Stimulated activated naive CD4-positive, alpha-beta T cell treated with Interleukin-2 at 50 U/mL for 16 hours (primary cell): ENCODE measurements at regions not wholly inside any gene's neighbourhood (a gene's known extent, or its start where the extent isn't known, plus 50 kb on each side); places are given as distances from the start of the nearest gene placed in this dataset.
"Not testable (repeated sequence)": the region's sequence is repeated elsewhere in the genome, so short reads cannot be mapped to it uniquely, and the experiment has no call there.

ENCODE experiments used
- DNase-seq: peaks from one replicate; lab custom pipeline; 2025; lab: John Stamatoyannopoulos, UW

DNA sequence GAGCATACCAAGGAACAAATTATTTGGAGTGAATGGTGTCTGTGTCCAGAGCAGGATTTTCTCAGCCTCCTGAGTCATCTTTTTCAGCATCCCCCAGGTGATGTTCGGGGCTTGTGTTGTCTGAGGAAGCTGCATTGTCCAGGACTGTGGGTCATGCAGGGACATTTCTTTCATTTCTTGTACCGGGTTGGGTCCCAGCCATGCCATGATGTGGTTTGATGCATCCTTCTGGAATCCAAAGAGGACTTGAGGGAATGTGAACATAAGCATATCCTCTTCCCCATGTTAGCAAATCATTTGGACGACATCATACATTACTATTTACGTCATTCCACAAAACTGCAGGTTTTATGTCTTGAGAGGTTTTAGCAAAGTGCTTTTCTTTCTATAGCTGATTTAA, 797.8 kb downstream of the CCDC85A start:
- no peak for DNase-seq

DNA sequence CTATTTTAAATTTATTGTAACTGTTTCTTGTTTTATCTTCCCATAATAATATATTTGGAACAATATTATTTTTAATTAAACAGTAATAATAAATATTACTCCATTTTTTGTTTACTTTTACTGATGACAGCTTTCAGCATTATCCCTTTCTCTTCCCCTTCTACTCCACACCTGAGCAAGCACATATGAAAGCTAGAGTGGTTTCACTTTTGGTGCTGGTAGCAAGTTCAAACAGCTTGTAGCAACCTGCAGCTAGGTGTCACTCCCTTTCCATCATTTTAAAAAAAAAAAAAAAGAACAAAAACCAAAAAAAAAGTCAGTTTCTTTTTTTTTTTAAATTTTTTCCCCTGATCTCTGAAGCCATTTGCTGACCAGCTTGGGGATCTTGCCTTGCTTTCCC, 801.8 kb downstream of the CCDC85A start:
- DNase-seq, result no peak

DNA sequence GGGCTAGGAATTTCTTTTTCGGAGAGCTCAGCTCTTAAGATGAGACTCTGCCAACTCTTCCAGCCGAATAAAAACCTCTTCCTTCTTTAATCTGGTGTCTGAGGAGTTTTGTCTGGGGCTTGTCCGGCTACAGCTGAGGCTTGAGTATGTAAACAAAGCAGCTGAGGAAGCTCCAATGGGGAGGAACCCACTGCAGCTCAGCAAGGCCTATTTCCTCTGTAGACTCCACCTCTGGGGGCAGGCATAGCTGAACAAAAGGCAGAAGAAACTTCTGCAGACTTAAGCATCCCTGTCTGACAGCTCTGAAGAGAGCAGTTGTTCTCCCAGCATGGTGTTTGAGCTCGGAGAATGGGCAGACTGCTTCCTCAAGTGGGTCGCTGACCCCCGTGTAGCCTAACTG, 838.7 kb downstream of the CCDC85A start:
- DNase-seq, result no peak

DNA sequence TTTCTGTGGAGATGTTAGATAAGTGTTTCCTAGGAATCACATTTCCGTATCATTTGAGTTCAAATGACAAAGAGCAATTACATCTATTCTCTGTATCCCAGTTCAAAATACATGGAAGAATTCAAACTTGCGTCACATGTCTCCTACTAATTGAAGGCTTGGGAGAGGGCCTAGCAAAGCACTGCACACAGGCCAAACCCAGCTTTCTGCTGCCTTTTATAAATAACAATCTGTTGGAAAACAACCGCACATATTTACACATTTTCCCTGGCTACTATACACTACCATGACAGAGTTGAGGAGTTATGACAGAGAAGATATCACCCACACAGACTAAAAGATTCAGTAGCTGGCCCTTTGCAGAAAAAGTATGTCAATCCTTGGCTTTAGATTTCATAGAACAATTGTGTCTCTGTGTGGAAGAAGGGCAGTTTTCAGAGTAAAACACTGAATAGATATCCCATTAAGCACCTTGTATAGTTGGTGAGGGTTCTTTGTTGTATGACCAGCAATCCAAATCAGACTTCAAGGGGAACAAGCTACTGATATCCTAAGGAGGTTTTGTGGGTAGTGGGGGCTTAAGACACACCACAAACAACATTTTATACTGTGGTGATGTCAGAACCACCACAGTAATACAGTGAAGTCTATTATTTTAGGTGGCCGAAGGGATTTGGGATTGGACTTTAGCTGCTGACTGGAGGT, 861.3 kb downstream of the CCDC85A start:
- no peak for DNase-seq

DNA sequence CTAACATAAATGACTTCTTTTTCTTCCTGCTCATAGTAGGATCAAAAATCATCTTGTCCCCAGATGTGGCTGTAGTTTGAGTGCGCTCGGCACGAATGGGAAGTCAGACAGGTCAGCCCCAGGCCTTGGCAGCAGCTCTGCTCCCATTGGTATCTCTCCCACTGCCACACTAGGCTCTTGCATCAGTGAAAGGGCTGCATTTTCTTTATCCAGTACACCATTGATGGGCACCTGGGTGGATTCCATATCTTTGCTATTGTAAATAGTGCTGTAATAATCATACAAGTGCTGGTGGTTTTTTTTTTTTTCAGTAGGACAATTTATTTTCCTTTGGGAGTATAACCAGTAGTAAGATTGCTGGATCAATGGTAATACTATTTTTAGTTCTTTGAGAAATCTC, 865.5 kb downstream of the CCDC85A start:
- DNase-seq, result no peak

DNA sequence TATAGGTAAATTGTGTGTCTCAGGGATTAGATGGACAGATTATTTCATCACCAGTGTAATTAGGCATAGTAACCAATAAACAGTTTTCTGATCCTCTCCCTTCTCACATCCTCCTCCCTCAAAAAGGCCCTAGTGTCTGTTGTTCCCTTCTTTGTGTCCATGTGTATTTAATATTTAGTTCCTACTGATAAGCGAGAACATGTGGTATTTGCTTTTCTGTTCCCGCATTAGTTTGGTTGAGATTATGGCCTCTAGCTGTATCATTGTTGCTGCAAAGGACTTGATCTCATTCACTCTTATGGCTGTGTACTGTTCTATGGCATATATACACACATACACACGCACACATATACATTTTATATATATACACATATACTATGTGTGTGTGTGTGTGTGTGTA, 866.2 kb downstream of the CCDC85A start:
- DNase-seq, result no peak

DNA sequence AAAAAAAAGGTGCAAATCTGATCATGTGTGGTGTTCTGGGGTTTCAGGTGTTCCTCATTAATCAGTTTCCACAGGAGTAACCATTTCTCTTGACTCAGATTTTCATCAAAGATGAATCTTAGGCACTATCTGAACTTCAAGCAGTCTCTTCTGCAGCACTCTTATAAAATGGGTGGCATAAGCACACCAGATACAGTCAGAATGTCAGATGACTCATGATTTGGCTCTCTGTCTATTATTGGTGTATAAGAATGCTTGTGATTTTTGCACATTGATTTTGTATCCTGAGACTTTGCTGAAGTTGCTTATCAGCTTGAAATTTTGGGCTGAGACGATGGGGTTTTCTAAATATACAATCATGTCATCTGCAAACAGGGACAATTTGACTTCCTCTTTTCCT, 882.5 kb downstream of the CCDC85A start:
- not testable (repeated sequence) for DNase-seq

DNA sequence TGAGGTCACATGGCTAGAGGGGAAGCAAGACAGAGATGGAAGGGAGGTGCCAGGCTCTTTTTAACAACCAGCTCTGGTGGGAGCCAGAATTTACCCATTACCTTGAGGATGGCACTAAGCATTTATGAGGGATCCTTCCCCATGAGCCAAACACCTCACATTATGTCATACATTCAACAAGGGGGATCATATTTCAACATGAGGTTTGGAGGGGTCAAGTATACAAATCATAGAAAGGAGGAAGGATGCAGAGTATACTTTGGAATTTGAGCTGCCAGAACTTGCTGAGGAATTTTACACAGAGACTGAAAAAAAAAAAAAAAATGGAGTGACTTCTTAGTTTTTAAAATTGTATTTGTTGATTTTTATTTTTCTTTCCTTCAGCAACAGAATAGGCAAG, 891.4 kb downstream of the CCDC85A start:
- no peak for DNase-seq

DNA sequence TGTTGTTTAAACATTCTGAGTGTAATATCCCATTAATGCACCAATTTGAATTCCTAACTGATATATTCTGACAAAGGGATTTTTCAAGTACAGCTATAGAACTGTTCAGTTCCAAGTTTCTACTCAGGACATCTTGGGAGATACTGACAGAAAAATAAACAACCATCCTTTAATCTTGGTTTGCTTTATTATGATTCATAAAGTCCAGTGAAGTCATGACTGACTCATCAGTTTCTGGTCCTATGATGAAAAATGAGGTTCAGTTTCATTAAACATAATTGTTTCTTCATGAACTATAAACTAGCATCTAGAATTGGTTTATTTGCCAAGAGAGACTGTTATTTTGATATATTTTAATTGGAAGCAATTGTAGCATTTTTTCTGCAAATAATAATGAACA, 896.2 kb downstream of the CCDC85A start:
- no peak for DNase-seq

DNA sequence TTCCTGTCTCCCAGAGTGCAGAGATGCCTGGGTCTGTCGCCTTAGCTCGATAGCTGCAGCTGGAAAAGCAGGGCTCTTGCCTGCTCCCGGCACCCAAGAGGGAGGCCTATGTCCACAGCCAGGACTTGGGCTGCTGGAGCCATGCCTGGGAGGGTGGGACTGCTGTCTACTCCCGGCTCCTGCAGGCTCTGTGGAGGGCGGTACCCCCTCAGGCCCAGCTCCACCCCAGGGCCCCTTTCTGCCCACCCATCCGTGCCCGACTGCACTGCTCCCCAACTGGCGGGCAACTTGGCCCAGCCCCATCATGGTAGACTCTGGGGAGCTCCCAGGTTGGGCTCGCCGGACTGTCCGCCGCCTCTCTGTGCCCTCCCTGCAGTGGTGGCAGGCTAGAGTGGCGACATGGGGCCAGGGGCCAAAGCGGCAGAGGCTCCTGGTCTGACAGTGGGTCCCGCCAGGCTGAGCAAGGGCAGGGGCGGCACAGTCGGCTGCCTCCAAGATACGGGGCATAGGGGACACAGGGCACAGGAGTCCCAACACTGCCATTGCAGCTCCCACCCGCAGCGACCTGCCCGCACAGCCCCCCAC, 901.0 kb downstream of the CCDC85A start:
- no peak for DNase-seq

DNA sequence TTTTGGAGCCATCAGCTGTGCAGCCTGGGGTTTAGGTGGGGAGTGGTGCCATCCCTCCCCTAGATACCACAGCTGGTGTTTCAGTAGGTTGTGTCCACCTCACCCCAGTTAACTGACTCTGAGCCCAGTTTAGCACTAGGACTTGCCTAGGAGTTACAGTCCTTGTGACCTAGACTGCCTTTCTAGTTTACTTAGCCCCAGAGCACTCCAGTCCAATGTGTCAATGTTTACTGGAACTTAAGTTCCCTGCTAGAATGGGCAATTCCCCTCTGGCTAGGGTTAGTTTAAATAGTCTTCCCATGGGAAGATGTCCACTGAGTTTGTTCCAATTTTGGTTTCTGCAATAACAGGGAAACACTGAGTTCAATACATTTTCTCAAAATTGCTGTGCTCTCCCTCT, 909.2 kb downstream of the CCDC85A start:
- no peak for DNase-seq

DNA sequence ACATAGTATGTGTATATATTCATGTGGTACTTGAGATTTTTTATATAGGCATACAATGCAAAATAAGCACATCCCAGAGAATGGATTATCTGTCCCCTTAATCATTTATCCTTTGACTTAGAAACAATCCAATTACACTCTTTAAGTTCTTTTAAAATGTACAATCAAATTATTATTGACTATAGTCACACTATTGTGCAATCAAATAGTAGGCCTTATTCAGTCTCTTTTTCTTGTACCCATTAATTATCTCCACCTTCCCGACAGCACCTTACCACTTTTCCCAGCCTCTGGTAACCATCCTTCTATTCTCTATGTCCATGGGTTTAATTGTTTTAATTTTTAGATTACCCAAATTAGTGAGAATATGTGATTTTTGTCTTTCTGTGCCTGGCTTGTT, 914.1 kb downstream of the CCDC85A start:
- DNase-seq, result no peak

DNA sequence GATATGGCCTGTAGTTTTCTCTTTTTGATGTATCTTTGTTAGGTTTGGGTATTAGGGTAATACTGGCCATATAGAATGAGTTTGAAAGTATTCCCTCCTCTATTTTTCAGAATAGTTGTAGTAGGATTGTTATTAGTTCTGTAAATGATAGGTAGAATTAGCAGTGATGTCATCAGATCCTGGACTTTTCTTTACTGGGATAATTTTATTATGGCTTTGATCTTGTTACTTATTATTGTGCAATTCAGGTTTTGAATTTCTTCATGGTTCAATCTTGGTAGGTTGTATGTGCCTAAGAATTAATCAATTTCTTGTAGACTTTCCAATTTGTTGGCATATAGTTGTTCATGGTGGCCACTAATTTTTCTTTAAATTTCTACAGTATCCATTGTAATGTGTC, 916.6 kb downstream of the CCDC85A start:
- no peak for DNase-seq

DNA sequence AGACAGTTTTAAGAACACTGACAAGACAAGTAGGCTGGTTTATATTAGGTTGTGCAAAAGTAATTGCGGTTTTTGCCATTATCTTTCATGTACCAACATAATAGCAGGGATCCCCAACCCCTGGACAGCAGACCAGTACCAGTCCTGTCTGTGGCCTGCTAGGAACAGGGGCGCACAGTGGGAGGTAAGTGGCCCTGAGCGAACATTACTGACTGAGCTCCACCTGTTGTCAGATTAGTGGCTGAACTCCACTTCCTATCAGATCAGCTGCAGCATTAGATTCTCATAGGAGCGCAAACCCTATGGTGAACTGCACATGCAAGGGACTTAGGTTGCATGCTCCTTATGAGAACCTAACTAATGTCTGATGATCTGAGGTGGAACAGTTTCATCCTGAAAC, 921.9 kb downstream of the CCDC85A start:
- no peak for DNase-seq

DNA sequence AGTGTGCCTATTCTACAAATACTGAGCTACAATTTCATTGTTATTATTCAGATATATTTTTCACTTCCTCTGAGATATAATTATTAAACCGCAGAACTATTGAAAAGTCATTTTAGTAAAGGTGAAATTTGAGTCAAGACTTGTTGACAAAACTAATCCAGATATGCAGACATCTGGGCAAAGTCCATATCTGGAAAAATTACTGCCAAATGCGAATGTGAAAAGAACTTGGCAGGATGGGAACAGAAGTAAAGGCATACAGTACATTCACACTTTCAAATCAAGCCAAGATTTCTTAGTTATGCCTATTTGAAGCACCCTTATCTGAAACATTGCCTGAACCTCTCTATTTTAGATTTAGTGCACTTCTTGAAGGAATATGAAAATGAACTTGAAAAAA, 923.6 kb downstream of the CCDC85A start:
- no peak for DNase-seq

DNA sequence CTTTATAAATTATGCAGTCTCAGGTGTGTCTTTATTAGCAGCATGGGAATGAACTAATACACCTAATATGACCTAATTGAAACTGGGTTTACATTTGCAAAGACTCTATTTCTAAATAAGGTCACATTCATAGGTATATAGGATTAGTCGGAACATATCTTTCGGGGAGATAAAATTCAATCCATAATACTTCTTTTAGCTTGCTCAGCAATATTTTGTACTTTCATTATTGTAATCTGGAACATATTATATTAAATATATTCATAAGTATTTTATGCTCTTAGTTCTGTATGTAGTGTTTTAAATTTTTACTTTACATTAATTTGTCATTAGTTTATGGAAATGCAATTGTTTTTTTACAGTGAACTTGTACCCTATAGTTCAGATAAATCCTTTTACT, 927.7 kb downstream of the CCDC85A start:
- DNase-seq, result no peak

DNA sequence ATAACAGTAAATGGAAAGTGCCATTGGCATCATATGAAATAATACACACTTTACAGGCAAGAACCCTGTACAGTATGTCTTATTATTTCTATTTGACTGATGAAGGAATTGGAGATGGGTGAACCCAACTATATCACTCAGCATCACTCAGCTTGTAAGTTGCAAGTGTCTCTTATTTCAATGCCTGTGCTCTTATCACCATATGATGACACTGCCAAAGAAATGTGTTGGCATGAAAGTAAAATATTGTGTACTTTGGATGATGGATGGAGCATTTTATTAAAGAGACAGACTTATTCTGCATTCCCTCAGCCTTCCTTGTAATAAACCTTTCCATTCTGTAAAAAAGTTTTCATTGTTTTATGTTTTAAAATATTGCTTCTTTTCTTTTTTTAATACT, 927.5 kb upstream of the VRK2 start:
- DNase-seq, result no peak

DNA sequence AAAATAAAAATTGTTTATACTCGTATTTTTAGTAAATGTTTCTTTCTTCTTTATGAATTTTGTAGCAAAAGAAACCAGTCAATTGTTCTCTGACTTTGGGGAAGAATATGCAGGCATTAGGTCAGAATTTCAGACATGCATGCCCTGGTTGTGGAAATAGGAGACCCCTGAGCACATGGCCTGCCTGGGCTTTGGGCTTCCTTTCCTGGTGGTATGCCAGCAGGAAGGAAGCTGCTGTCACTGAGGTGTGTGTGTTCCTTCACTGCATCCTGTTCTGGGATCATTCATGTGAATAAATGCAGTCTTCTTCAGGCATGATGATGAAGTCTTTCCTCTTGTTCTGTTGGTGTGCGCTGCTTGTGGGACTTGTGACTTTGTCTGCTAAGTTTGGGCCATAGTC, 920.2 kb upstream of the VRK2 start:
- DNase-seq, result no peak

DNA sequence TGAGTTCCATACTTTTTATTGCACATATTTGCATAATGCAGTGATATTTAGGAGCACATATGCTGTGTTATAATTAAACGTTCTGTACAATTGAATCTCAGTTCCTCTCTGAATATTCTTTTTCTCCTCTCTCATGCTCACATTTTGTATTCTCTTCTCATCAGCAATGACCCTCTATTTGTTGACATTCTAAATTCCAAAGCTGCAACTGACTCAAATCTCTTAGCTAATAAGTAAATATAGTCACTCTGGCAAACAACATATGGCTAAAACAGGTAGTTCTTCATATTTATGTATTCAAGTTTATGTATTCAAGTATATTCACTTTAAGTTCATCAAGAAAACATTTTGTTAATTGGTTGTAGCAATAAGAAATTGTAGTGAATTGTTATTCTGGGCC, 907.4 kb upstream of the VRK2 start:
- DNase-seq, result no peak

DNA sequence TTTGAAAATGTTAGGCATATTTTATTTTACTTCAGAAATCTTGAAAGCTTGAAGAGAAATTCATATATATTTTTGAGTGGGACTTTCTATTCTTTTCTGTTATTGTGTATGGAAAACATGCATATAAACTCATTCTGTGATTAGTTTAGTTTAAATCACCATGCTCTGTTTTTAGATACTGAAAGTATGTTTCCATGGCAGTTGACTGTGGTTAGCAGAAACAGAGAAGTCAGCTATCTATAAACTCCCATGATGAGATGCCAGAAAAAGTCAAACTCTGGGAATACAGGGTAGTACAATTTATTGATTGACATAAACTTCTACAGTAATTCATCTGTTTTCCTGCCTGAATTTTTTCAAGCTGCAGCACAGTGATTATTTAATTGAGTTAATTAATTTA, 905.3 kb upstream of the VRK2 start:
- DNase-seq, result no peak

DNA sequence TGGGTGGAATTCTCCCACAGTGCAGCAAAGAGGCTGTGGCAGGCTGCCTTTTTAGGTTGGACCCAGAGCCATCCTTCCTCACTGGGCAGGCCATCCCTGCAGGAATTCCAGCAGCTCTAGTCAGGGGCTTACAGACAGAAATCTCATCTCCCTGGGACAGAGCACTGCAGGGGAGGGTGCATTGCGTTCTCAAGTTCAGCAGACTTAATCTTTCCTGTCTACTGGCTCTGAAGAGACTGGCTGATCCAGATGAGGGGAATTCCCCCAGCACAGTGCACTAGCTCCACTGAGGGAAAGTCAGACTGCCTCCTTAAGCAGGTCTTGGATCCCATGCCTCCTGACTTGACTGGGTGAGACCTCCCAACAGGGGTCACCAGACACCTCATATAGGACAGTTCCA, 899.7 kb upstream of the VRK2 start:
- no peak for DNase-seq

DNA sequence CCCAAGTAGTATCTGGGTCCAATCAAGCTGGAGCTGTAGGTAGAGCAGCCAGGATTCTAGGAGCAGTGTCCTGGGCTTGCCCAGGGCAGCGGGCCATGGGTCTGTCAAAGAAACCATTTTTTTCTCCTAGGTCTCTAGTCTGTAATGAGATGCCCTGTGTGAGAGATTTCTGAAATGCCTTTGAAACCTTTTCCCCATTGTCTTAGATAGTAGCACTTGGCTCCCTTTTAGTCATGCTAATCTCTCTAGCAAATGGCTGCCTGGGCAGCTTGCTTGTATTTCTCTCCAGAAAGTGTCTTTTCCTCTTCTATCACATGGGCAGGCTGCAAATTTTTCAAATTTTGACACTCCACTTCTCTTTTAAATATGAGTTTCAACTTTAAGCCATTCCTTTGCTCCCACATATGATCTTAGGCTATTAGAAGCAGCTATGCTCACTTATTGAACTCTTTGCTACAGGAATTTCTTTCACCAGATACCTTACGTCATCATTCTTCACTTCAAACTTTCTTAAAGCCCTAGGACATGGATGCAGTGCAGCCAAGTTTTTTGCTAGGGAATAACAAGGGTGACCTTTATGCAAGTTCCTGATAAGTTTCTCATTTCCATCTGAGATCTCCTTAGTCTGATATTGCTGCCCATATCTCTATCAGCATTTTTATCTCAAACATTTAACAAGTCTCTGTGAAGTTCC, 890.2 kb upstream of the VRK2 start:
- DNase-seq, result no peak

DNA sequence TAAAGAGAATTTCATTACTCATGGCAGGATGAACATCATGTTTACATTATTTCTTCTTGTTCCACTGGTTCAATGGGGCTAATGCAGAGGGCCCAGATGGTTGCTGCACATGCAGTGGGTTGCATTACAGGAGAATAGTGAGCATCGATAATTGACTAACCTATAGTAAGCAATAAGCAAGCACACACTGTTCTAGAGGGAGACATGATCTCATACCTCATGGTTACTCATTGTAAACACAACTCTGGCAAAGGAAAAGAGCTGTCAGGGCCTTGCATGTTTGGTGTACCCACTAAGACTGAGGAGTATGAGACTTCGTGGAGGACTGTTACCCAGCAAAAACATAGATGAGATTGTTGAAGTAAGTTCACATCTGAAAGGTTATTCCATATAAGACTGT, 885.6 kb upstream of the VRK2 start:
- DNase-seq, result no peak

DNA sequence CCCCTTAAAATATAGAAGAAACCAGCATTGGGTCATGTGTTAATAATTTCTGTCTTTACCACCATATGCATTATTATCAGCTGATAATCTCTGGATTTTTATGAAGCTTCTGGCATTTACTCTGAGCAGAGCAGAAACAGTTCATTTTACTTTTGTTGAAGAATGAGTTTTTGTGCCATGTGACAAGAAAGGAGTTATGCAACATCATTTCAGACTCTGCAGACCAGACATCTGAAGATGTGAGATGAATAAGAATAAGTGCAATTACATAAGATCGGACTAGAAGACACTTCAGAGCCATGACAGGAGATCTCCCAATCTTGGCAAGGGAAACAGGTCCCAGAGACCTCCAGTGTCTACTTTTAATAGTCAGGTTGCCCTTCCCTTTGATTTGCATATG, 869.4 kb upstream of the VRK2 start:
- no peak for DNase-seq
